ENCODE measurements at regions not wholly inside any gene's neighbourhood (a gene's known extent, or its start where the extent isn't known, plus 50 kb on each side); places are given as distances from the start of the nearest gene placed in this dataset.
"Not testable (repeated sequence)": the region's sequence is repeated elsewhere in the genome, so short reads cannot be mapped to it uniquely, and the experiment has no call there.

DNA sequence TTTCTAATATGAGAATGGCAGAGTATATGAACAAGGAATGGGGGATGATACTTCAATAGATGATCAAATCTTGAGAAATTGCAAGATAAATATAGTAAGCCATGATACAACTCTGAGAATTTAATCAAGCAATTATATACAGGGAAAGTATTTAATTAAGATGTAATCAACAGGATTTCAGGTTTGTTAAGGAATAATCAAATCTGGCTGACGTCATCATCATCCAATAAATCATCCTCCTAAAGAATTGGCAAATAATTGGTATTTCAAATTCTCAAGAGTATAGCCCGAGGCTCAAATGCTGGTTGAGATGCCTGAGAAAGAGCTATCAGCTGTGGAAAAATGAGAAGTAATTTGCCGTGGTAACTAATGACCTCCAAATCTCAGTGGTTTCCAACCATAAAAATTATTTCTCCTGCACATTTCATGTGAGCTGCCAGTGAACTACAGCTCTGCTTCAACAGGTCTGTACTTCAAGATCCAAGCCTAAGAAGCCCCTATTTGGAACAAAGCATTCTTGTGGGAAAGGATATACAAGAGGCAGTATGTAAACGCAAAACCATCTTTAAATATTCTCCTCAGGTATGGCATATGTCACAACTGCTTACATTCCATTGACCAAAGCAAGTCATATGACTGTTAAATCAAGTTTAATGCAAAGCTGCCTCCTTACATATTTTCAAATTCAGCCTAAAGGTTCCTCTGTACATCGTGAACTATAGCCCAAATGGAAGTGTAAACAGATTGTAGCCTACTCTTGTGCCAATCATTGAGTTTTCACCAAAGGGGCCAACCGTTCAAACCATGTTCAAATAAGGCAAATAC is 503.0 kb downstream of the KIF20B start:
- no peak for DNase-seq (ENCODE audit: low spot score)
- intact Hi-C loops (cut with DNase I), result no loop called here

DNA sequence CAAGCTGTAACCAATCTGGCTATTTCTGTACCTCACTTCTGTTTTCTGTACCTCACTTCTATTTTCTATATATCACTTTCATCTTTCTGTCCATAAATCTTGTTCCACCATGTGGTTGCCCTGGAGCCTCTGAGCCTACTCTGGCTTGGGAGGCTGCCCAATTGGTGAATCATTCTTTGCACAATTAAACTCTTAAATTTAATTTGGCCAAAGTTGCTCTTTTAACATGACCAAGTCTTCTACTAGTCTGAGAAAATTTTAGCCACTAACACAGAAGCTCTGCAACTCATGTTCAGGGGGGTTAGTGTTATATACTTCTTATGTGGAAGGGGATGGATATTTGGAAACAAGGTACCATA is 503.5 kb downstream of the KIF20B start:
- intact Hi-C loops (cut with DNase I), result no loop called here
- DNase-seq (ENCODE audit: low spot score), result no peak

DNA sequence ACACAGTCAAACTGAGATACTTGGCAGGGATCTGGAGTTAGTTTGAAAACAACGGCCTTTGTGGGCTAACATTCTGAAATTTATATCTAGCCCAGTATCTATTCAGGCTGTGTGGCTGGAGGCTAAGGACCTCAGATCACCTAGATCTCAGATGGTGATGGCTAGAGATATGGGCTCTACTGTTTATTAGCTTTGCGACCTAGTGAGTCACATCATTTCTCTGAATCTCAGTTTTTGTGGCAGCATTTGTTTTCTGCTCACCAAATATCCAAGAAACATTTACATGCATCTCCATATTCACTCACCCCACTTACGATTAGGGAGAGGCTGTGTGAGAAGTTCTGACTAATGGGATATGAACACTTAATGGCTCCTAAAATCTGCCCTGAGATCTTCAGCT is 503.9 kb downstream of the KIF20B start:
- no peak for DNase-seq (ENCODE audit: low spot score)
- intact Hi-C loops (cut with DNase I), result no loop called here

DNA sequence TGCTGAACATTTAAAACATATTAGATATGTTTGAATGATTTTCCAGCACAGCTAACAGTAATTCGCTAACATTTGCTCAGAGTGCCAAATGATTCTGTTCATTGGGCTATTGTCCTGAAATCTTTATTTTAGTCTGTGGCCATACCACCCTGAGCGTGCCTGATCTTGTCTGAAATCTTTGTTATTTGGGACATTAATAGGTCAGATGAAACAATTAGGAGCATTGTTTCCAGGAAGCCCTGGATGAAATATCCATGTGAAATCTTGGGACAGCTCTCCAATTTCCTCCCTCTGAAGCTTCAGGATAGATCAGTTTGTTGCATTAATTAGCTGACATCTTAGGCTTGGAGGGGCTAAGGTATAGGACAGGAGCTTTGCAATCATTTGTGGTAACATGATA is 512.0 kb downstream of the KIF20B start:
- intact Hi-C loops (cut with DNase I), result no loop called here
- DNase-seq (ENCODE audit: low spot score), result no peak

DNA sequence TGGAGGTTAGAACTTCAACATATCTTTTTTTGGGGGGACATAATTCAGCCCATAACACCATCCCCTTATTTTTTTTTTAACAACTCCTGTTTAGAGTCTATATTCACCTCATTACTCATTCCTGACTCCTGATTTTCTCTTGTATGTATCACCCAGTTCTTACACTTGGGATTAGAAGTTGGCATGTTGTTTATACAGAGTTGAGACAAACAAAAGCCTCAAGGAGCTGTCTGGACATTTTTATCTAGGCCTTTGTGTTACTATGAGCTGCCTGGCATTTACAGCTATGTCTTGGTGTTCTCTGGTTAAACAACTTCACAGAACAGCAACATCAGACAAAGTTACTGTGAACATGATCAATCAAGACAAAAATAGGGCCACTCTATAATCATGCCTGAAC is 517.5 kb downstream of the KIF20B start:
- intact Hi-C loops (cut with DNase I), result no loop called here
- no peak for DNase-seq (ENCODE audit: low spot score)

DNA sequence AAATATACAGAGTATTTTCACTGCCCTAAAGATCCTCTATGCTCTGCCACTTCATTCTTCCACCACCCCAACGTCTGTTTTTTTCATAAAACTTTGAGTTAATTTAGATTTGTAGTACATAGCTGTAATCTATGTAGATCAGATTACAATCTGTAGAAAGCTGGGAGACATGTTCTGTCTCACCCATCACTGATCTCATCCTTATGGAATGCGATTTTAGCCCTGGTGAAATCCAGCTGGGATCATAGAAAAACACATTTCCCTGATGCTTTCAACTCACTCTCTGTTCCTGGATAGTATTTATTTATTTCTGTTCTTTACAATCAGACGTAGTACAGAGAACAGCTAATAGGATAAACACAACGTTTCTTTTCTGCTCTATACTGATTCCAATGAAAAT is 521.0 kb downstream of the KIF20B start:
- no peak for DNase-seq (ENCODE audit: low spot score)
- intact Hi-C loops (cut with DNase I), result no loop called here

DNA sequence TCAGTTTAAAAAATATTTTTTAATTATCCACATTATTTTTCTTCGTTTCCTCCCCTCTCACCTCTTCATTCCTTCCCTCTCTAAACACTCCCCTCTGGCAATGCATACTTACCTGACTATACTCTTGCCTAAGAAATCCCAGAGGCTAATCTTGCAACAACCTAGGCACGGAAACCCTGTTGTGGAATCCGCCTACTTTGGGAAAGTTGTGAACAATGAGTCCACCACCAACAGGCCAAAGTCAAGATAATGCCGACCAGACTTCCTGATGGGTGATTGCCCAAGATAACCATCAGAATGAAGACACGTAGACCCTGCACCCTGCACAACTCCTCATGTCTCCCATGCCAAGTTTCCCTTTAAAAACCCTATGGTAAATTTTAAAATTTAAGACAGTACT is 521.5 kb downstream of the KIF20B start:
- intact Hi-C loops (cut with DNase I), result no loop called here
- DNase-seq (ENCODE audit: low spot score), result no peak

DNA sequence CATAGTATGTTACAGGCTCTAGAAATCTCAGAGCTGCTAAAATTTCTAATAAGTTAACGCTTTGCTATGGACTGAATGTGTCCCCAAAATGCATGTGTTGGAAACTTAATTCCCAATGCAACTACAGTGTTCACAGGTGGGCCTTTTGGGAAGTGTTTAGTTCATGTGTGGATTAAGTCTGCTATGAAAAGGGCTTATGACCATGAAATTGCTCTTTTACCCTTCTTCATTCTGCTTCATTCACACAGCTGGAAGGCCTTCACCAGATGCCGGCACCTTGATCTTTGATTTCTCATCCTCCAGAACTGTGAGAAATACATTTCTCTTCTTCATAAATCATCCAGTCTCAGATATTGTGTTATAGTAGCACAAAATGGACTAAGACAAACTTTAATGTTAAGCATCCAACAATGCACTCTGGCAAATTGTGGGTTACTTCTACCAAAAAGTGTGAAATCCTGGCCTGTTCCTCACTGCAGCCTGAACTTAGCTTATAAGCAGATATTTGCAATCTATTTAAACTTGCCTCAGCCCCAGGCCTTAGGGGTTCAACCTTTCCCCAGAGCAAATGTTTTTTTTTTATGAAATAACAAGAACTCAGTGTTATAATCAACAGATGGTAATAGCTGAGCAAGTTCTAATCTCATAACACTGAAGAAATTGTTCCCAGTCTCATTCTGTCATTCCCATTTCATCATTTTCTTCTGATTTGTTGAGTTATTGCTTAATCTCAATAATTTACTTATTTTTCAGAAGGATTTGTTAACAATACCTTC is 523.6 kb downstream of the KIF20B start:
- no peak for DNase-seq (ENCODE audit: low spot score)
- intact Hi-C loops (cut with DNase I), result no loop called here

DNA sequence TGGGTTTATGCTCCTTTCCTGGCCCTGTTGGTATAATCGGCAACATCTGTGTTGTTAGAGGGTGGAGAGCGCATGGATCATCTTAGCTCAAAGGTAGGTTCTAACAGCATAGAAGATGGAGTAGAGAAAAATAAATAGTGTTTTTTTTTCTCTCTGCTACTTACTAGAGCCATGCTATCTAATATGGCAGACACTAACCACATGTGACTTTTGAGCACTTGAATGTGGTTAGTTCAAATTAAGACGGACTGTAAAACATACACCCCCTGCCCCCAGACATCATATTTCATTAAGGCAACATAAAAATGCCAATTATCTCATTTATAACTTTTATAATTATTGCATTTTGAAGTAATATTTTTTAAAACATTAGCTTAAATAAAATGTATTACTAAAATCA is 525.1 kb downstream of the KIF20B start:
- intact Hi-C loops (cut with DNase I), result no loop called here

DNA sequence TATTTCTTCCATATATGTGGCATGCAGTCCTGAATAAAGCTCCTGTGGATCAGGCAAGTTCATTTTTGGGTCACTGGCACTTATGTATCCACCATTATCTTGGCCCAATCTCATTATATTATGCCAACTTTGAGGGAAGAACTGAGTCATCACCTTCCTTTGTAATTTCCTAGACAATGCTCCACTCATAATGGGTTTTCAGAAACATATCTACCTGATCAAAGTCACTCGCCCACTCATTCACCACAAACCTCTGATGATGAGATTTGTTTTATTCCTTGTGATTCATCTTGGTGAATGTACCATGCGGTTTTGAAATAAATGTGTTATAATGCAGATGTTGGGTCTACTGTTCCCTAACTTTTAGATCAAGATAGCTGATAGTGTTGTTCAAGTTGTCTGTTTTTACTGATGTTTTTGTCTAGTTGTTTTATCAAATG is 525.8 kb downstream of the KIF20B start:
- no peak for DNase-seq (ENCODE audit: low spot score)
- intact Hi-C loops (cut with DNase I), result no loop called here

More for the DNA sequence above, 525.1 kb downstream of the KIF20B start:
- no peak for DNase-seq (ENCODE audit: low spot score)

DNA sequence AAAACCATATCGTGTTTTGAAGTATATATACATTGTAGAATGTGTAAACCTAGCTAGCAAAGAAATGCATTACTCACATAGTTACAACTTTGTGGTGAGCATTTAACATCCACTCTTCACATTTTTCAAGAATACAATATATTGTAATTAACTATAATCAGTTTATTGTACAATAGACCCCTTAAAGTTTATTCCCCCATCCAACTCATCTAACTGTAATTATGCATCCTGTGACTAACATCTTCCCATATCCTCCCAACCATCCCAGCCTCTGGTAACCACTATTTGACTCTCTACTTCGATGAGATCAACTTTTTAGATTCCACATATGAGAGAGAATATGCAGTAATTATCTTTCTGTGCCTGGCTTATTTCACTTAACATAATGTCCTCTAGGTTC is 526.4 kb downstream of the KIF20B start:
- no peak for DNase-seq (ENCODE audit: low spot score)
- intact Hi-C loops (cut with DNase I), result no loop called here

DNA sequence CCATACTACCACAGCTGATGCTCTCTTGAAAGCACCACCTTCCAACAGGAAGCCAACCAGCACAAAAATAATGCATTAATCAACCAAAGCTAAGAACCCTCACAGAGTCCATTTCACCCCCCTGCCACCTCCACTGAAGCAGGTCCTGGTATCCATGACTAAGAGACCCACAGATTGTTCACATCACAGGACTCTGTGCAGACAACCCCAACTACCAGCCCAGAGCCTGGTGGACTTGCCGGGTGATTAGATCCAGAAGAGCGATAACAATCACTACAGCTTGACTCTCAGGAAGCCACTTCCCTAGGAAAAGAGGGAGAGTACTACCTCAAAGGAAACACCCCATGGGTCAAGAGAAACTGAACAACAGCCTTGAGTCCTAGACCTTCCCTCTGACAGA is 528.1 kb downstream of the KIF20B start:
- no peak for DNase-seq (ENCODE audit: low spot score)
- intact Hi-C loops (cut with DNase I), result no loop called here

DNA sequence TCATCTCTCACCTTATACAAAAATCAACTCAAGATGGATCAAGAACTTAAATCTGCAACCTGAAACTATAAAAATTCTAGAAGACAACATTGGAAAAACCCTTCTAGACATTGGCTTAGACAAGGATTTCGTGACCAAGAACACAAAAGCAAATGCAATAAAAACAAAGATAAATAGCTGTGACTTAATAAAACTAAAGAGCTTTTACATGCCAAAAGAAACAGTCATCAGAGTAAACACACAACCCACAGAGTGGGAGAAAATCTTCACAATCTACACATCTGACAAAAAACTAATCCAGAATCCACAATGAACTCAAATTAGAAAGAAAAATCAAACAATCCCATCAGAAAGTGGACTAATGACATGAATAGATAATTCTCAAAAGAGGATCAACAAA is 532.4 kb downstream of the KIF20B start:
- intact Hi-C loops (cut with DNase I); DNase-seq (ENCODE audit: low spot score): not testable (repeated sequence)

DNA sequence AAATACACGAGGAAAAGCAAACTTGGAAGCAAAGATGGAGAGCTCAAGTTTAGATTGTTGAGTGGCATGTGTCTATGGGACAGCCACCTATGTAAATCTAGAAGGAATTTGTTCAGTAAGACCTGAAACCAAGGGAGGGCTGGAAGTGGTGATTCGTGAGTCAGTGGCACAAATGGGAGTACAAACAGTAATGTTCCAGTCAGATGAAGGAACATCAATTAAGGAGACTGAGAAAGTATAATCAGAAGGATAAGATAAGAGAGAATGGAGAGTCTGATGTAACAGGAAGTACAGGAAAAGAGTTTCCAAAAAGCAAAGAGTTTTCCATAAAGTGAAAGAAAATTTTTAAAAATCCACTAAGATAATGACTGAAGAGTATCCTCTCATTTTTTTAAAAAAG is 544.2 kb downstream of the KIF20B start:
- intact Hi-C loops (cut with DNase I), result no loop called here

DNA sequence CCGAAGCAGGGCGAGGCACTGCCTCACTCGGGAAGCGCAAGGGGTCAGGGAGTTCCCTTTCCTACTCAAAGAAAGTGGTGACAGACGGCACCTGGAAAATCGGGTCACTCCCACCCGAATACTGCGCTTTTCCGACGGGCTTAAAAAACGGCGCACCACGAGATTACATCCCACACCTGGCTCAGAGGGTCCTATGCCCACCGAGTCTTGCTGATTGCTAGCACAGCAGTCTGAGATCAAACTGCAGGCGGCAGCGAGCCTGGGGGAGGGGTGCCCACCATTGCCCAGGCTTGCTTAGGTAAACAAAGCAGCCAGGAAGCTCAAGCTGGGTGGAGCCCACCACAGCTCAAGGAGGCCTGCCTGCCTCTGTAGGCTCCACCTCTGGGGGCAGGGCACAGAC is 549.4 kb downstream of the KIF20B start:
- peak; percentile 63 for DNase-seq (ENCODE audit: low spot score)
- intact Hi-C loops (cut with DNase I), result not testable (repeated sequence)

More for the DNA sequence above, 544.2 kb downstream of the KIF20B start:
- DNase-seq (ENCODE audit: low spot score), result no peak

DNA sequence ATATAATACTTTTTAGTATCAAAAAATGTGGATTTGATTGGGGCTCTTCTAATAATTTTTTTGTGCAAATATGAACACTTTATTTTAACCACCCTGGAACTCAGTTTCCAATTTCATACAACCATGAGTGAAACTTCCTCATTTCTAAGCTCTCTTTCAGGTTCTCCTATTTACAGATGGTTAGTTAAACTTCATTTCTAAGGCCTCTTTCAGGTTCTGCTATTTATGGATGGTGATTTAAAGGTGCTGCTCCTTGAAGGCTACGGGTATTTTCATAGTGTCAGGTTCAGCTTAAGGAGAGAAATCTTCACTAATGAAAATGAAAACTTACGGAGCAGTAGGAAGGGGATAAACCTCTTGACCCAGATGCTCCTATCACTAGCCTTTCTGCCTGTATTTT is 568.3 kb downstream of the KIF20B start:
- DNase-seq (ENCODE audit: low spot score), result no peak
- intact Hi-C loops (cut with DNase I), result no loop called here

DNA sequence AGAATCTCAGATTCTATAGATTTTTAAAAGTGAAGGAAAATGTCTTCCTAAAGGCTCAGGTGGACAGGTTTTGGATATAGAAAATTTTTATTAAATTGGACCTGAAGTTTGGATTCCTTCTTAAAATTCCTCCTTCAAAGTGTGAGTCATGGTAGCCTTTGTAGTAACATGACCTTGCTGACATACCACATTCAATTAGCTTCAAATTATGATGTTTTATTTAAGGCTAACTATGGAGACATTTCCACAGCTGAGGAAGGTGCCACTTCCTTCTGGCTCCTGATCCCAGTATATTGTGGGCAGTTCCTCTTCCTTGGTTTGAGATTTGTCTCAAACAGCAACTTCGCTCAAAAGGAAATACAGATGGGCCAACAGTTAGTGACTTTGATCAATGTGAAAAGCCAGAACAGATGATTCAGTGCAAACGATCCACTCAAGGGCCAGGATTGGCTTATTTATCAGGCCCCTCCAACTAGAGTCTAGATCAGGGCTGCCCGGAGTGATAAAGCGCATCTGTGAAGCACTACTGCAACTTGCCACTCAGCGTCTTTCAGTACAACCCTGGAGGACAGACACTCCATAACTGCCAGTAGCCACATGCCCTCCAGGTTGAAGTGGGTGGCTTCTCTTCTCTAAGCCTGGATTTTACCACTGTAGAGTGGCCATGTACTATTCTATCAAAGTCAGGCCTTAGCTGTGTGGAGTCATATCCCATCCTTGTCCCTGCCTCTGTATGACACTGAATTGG is 573.5 kb downstream of the KIF20B start:
- intact Hi-C loops (cut with DNase I), result no loop called here
- no peak for DNase-seq (ENCODE audit: low spot score)

DNA sequence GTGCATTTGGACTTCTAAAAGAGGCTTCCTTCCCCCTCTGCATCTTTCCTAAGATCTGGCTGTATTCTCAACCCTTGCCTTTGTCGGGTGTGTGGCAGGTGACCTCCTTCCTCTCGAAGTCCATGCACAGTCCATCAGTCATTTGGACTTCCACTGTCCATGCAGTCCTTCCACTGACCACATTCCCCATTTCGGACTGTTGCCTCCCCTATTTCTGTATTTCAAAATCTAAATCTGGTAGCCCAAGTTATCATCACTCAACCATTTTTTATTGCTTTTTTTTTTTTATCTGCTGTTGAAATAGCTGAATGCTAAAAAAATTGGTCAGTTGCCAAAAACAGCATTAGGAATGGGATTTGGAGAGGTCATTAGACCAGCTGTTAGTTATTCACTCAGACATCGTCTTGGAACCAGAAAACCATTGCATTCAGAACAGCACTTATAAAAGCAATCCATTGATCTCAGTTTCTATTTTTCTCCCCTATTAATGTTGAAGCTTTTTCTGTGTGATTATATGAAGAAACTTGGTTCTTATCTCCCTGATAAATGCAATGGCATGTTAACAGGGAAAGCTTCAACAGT is 575.6 kb downstream of the KIF20B start:
- DNase-seq (ENCODE audit: low spot score), result no peak
- intact Hi-C loops (cut with DNase I), result no loop called here

DNA sequence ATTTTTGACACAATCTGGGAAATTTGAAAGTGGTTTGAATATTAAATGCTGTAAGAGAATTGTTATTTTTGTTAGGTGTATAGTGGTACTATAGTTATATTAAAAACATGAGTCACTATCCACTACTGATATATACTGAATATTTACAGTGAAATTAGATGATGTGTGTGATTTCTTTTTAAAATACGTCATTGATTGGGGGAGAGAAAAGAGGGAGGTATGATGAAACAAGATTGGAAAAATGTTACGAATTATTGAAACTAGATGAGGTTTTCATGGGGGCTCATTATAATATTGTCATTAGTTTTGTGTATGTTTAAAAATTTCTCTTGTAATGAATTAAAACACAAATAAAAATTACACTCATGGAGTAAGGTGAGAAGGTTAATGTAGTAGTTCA is 571.4 kb downstream of the HTR7 start:
- DNase-seq (ENCODE audit: low spot score), result no peak
- intact Hi-C loops (cut with DNase I), result no loop called here

DNA sequence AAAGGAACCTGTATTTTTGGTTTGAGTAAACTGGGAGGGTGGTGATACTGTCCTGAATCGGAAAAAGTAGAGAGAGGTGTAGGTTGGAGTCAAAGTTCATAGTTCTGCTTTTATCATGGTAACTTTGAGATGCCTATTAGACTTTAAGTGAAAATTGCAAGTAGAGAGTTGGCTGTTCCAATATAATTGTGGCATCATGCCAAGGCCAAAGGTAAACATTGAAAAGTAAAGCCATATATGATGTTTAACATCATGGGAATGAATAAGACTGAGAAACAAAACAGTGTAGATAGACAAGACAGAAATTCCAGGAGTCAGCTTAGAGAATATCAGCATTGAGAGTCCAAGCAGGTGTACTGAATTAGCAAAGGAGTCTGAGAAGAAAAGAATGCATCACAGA is 570.9 kb downstream of the HTR7 start:
- intact Hi-C loops (cut with DNase I), result no loop called here
- no peak for DNase-seq (ENCODE audit: low spot score)

All from posterior vena cava (tissue), 2 donors.